ENCODE measurements at regions not wholly inside any gene's neighbourhood (a gene's known extent, or its start where the extent isn't known, plus 50 kb on each side); places are given as distances from the start of the nearest gene placed in this dataset.
"Not testable (repeated sequence)": the region's sequence is repeated elsewhere in the genome, so short reads cannot be mapped to it uniquely, and the experiment has no call there.

GRCh38 chr4:131742536-131743205 lies 1406.4 kb upstream of the PCDH10 start:
- not testable (repeated sequence) for TF ChIP-seq FOXP2 (optimal IDR thresholded peaks at IDR 0.05; ENCODE audit: control extremely low read depth, extremely low read length, insufficient read depth); EZH2 (IDR thresholded peaks at IDR 0.05); POLR2AphosphoS5 (IDR thresholded peaks at IDR 0.05; ENCODE audit: borderline replicate concordance, low read depth, low read length)

Data from SK-N-MC (cell line).